ENCODE measurements at regions not wholly inside any gene's neighbourhood (a gene's known extent, or its start where the extent isn't known, plus 50 kb on each side); places are given as distances from the start of the nearest gene placed in this dataset.
A peak's percentile ranks its signal among the peaks of the same experiment; 100 is the strongest.

- H3K4me3 ChIP-seq = no peak overlapping the region
- TF ChIP-seq CTCF (IDR thresholded peaks at IDR 0.05; ENCODE audit: low read depth, low read length) = no peak
- H3K36me3 ChIP-seq = no peaks in the 10 kb centered on the region
- no peaks in the 10 kb centered on the region for H3K9me3 ChIP-seq (ENCODE audit: low read depth)
- no peaks in the 10 kb centered on the region for H3K27me3 ChIP-seq
- peaks cover 31% of the 10 kb centered on the region for H3K4me1 ChIP-seq (ENCODE audit: low read depth)
- no peak for DNase-seq (ENCODE audit: low read depth in 1 of 2, low spot score in 1 of 2)
- H3K27ac ChIP-seq = no peak overlapping the region
These were observed 140.5 kb upstream of the EEF1E1 start for GRCh38 chr6:8242885-8243284.

- no peaks in the 10 kb centered on the region for H3K27me3 ChIP-seq
- H3K4me3 ChIP-seq = no peak overlapping the region
- H3K36me3 ChIP-seq = no peaks in the 10 kb centered on the region
- H3K27ac ChIP-seq = no peak overlapping the region
- H3K9me3 ChIP-seq (ENCODE audit: low read depth) = no peaks in the 10 kb centered on the region
- TF ChIP-seq CTCF (IDR thresholded peaks at IDR 0.05; ENCODE audit: low read depth, low read length) = no peak
- peaks cover 42% of the 10 kb centered on the region for H3K4me1 ChIP-seq (ENCODE audit: low read depth)
- no peak for DNase-seq (ENCODE audit: low read depth in 1 of 2, low spot score in 1 of 2)
These were observed 138.0 kb upstream of the EEF1E1 start for GRCh38 chr6:8240301-8240700.

GRCh38 chr6:8238773-8239683 lies 136.7 kb upstream of the EEF1E1 start:
- peak in 1 of 2 donors; percentile 41 for DNase-seq (ENCODE audit: low read depth in 1 of 2, low spot score in 1 of 2)
- H3K27ac ChIP-seq = peak overlapping the region; percentile 83
- TF ChIP-seq CTCF (IDR thresholded peaks at IDR 0.05; ENCODE audit: low read depth, low read length) = no peak
- H3K27me3 ChIP-seq = no peaks in the 10 kb centered on the region
- H3K36me3 ChIP-seq = no peaks in the 10 kb centered on the region
- H3K4me1 ChIP-seq (ENCODE audit: low read depth) = peaks cover 46% of the 10 kb centered on the region
- H3K9me3 ChIP-seq (ENCODE audit: low read depth) = no peaks in the 10 kb centered on the region
- H3K4me3 ChIP-seq = no peak overlapping the region

GRCh38 chr6:8237668-8238067 lies 135.3 kb upstream of the EEF1E1 start:
- no peaks in the 10 kb centered on the region for H3K9me3 ChIP-seq (ENCODE audit: low read depth)
- TF ChIP-seq CTCF (IDR thresholded peaks at IDR 0.05; ENCODE audit: low read depth, low read length) = no peak
- peak overlapping the region; percentile 83 for H3K27ac ChIP-seq
- H3K36me3 ChIP-seq = no peaks in the 10 kb centered on the region
- DNase-seq (ENCODE audit: low read depth in 1 of 2, low spot score in 1 of 2) = peak in 1 of 2 donors; percentile 24
- H3K27me3 ChIP-seq = no peaks in the 10 kb centered on the region
- H3K4me1 ChIP-seq (ENCODE audit: low read depth) = peaks cover 35% of the 10 kb centered on the region
- no peak overlapping the region for H3K4me3 ChIP-seq

DNA sequence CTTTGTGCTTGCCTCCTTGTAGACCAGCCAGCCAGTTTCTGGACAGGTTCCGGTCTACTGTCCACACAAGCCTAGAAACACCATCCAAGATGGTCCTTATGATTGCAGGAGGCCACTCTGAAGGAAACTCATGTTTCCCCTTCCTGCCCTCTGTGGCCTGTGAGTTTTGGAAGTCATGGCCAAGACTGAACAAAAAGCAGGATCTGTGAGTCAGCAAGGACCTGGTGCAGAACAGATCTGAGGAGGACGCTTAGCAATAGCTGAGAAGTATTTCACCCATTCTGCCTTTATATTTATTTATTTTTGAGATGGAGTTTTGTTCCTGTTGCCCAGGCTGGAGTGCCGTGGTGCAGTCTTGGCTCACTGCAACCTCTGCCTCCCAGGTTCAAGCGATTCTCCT lies 134.6 kb upstream of the EEF1E1 start:
- TF ChIP-seq CTCF (IDR thresholded peaks at IDR 0.05; ENCODE audit: low read depth, low read length) = no peak
- peak overlapping the region; percentile 83 for H3K27ac ChIP-seq
- no peak for DNase-seq (ENCODE audit: low read depth in 1 of 2, low spot score in 1 of 2)
- H3K4me1 ChIP-seq (ENCODE audit: low read depth) = peaks cover 35% of the 10 kb centered on the region
- H3K36me3 ChIP-seq = no peaks in the 10 kb centered on the region
- H3K4me3 ChIP-seq = no peak overlapping the region
- no peaks in the 10 kb centered on the region for H3K27me3 ChIP-seq
- H3K9me3 ChIP-seq (ENCODE audit: low read depth) = no peaks in the 10 kb centered on the region
